Epithelial cell of proximal tubule (primary cell): ENCODE measurements at regions not wholly inside any gene's neighbourhood (a gene's known extent, or its start where the extent isn't known, plus 50 kb on each side); places are given as distances from the start of the nearest gene placed in this dataset.

ENCODE experiments used
- DNase-seq: peaks from one replicate; pipeline ENCODE4 v3.0.0-alpha.2; 2011; ENCODE audit warnings: low read depth
- H3K4me3 ChIP-seq: 2 replicates; pipeline ENCODE4 v1.5.1; 2011; ENCODE audit warnings: low read depth, mild to moderate bottlenecking, low read length
- TF ChIP-seq, protein P1 (sequence below): conservative IDR thresholded peaks from 2 replicates; pipeline ENCODE4 v1.5.1; 2012; ENCODE audit warnings: low read depth, mild to moderate bottlenecking, low read length

DNA sequence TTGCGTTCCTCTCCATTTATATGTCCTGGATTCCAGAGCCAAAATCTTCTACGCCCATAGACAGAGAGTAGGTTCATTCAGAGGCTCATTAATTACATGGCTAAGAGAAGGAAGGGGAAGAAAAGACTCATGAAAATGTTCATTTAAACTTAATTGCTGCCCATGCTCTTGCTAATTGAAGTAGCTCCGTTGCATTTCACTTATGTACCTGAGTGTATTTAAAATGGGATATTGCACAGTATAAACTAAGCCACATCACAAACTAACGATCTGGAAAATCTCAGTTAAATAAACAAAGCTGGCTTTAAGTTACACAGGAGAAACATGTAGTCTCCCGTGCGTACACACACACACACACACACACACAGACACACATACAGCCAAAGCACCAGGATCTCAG, 269.2 kb downstream of the CDC5L start:
- DNase-seq: no peak
- TF ChIP-seq, protein P1, sequence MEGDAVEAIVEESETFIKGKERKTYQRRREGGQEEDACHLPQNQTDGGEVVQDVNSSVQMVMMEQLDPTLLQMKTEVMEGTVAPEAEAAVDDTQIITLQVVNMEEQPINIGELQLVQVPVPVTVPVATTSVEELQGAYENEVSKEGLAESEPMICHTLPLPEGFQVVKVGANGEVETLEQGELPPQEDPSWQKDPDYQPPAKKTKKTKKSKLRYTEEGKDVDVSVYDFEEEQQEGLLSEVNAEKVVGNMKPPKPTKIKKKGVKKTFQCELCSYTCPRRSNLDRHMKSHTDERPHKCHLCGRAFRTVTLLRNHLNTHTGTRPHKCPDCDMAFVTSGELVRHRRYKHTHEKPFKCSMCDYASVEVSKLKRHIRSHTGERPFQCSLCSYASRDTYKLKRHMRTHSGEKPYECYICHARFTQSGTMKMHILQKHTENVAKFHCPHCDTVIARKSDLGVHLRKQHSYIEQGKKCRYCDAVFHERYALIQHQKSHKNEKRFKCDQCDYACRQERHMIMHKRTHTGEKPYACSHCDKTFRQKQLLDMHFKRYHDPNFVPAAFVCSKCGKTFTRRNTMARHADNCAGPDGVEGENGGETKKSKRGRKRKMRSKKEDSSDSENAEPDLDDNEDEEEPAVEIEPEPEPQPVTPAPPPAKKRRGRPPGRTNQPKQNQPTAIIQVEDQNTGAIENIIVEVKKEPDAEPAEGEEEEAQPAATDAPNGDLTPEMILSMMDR: no peak

DNA sequence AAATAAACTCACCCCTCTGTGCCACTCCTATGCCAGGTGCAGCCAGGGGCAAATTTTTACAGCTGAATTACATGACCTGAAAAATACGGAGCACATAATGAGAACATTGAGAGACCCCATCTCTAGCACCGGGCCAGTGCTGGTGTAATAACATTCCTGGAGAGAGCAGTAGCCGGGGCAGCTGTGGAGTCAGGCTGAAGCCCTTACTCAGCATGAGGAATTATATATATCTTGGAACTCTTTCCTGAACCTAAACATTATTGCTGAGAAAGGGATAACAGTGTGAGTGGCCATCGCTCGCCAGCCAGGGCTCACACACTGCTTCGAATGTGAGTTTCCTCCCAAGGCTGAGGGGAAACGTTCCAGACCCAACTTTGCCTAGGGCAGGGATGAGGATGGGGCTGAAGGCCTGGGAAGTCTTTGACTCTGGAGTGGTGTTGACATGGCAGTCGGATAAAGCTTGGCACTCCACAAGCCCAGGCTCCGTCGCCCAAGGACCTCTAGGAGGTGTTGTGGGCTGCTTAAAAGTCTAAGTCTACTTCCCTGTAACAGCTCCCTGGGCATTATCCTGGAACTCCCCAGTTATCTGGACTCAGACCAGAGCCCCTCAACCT, 269.8 kb downstream of the CDC5L start:
- TF ChIP-seq, protein P1: no peak
- DNase-seq: no peak
- H3K4me3 ChIP-seq: no peak overlapping the region

More for the DNA sequence above, 269.2 kb downstream of the CDC5L start:
- no peak overlapping the region for H3K4me3 ChIP-seq

DNA sequence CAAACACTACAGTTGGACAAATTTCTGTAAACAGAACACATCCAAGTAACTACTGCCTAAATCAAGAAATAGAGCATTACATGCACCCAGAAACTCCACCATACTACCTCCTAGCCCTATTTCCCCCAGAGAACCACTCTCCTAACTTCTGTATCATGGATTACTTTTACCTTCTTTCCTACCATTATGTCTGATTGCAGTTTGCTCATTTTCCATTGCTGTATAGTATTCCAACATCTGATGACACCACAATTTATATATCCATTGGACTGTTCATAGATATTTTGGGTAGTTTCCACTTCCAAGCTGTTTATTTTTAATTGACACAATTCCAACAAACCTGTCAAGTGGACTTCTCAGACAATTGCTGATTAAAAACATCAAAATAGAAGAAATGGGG, 271.1 kb downstream of the CDC5L start:
- DNase-seq: no peak
- TF ChIP-seq, protein P1: no peak
- H3K4me3 ChIP-seq: no peak overlapping the region

- TF ChIP-seq, protein P1: no peak
- DNase-seq: no peak
Observed at GRCh38 chr6:44659726-44660125, 272.2 kb downstream of the CDC5L start.

DNA sequence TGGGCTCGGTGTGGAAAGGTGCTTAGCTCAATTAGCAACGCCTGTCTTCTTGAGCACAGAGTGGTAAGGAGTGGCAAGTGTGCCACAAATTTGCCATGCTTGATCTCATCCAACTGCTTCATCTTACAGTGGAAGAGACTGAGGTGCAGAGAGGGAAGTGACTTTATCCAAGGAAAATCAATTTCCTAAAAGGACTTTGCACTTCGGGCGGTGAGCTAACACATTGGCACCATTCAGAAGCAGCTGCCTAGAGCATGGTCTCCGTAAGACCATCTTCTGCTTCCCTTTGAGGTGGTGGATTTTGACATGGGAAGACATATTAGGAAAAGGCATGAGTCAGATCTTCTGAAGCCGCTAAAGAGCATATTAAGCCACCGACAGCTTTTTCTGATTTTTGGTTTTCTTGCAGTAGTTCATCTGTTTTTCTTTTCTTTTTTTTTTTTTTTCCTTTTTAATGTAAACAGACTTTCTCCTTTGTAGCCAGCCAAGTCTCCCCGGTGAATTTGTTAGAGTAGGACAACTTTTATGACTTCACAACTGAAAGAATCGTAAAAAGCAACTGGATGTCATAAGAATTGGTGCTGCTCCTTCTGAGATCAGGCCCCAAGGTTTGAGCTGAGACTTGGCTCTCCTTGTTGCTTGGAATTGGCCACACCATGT, 273.2 kb downstream of the CDC5L start:
- DNase-seq: no peak
- TF ChIP-seq, protein P1: no peak
- no peak overlapping the region for H3K4me3 ChIP-seq

More at GRCh38 chr6:44659726-44660125, 272.2 kb downstream of the CDC5L start:
- no peak overlapping the region for H3K4me3 ChIP-seq

DNA sequence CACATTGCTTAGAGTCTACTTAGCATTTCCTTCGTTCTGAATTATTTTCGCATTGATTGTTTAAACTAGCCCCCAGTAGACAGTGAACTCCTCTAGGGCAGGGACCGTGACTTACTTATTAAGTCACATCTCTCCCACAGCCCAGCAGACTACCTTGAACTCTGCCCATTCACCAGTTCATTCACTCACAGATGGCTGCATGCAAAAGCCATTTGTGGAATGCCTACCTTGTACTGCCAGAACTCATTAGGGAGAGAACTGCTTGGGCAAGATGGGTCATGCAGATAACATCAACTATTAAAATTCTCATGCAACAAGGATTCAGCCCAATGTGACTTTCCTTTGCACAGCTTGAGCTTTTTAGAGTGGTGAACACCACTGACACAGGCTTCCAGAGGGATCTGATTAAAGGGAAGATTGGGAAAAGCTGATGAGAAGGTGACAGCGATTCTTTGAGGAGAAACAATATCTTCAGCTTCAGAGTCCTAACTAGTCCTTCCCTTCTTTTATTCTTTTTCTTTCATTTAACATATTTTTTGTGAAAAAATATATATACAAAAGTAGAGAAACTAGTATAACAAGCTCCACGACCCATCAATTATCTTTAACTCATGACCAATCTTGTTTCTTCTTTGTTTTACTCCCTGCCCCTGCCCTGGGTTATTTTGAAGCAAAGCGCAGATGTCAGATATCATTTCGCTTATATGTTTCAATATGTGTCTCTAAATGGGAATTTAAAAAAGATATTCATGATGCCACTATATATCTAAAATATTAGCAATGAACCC, 273.9 kb downstream of the CDC5L start:
- TF ChIP-seq, protein P1: no peak
- H3K4me3 ChIP-seq: no peak overlapping the region
- DNase-seq: peak; percentile 85
